HCT116 (cell line): ENCODE measurements at regions not wholly inside any gene's neighbourhood (a gene's known extent, or its start where the extent isn't known, plus 50 kb on each side); places are given as distances from the start of the nearest gene placed in this dataset.

Source experiments
- ATAC-seq: fragments of 200-7000 bp; cut with Tn5 transposase; 2 replicates; pipeline ENCODE4 v1.9.1; 2020; ENCODE audit warnings: mild to moderate bottlenecking, moderate library complexity
- BruUV-seq: library from RNA; stranded (reverse); fragments of 400-500 nt; replicated peaks from 2 replicates; lab custom pipeline; 2021; lab: Mats Ljungman, UMichigan
- CTCF ChIA-PET: fragments of 300-600 bp; sonication (Branson Sonifier 250); formaldehyde crosslinking; loops from one replicate; lab custom pipeline; 2021; ENCODE audit warnings: antibody characterized with exemption; lab: Charles Lee
- POLR2A ChIA-PET: fragments of 300-600, 350-600 bp; sonication (Branson Sonifier 250); formaldehyde crosslinking; loops from one replicate; lab custom pipeline; 2021; ENCODE audit warnings: antibody characterized with exemption; lab: Charles Lee
- RAD21 ChIA-PET, 2 experiments: fragments of 300-600 bp; sonication (Branson Sonifier 250); formaldehyde crosslinking; loops; one replicate each; lab custom pipeline; 2023; ENCODE audit warnings: low total read pairs in 2 of 2; ENCODE audit not compliant: uncharacterized antibody in 2 of 2, unreplicated experiment in 2 of 2, low non-redundant PET in 1 of 2; lab: Charles Lee
- DNase-seq: peaks from one replicate; pipeline ENCODE4 v3.0.0-alpha.2; 2010; ENCODE audit warnings: low read depth, low spot score
- H2AFZ ChIP-seq: fragments of 200-600 bp; shearing (Covaris generic), sonication (generic); 2 replicates; pipeline ENCODE4 v1.6.1; 2017; ENCODE audit warnings: low read depth, mixed run types, mixed read lengths, antibody characterized with exemption, low read length; ENCODE audit not compliant: poor library complexity, severe bottlenecking
- H3K27ac ChIP-seq: 2 replicates; pipeline ENCODE4 v1.5.1; 2012; ENCODE audit warnings: low read depth, low read length
- H3K27me3 ChIP-seq: fragments of 200-600 bp; sonication (generic); 2 replicates; pipeline ENCODE4 v1.6.1; 2016; ENCODE audit warnings: mixed run types, low read length, mixed read lengths; ENCODE audit not compliant: insufficient read depth
- H3K36me3 ChIP-seq, 2 experiments: fragments of 200-500 bp in 1 of 2; fragments of 200-600 bp in 1 of 2; sonication (Bioruptor generic) in 1 of 2; sonication (generic) in 1 of 2; 2 replicates each; pipeline versions ENCODE4 v1.5.1 to v1.6.1; 2014 to 2016; ENCODE audit warnings: low read length in 2 of 2, inconsistent platforms in 1 of 2, mixed read lengths in 1 of 2, mixed run types in 1 of 2; ENCODE audit not compliant: insufficient read depth in 2 of 2, control insufficient read depth in 1 of 2
- H3K4me1 ChIP-seq, 2 experiments: fragments of 200-600 bp in 1 of 2; sonication (generic) in 1 of 2; 2 replicates each; pipeline versions ENCODE4 v1.5.1 to v1.6.1; 2012 to 2017; ENCODE audit warnings: low read length in 2 of 2, inconsistent platforms in 1 of 2, mild to moderate bottlenecking in 1 of 2, mixed read lengths in 1 of 2, mixed run types in 1 of 2, moderate library complexity in 1 of 2; ENCODE audit not compliant: insufficient read depth in 2 of 2, control insufficient read depth in 1 of 2
- H3K4me2 ChIP-seq: fragments of 200-600 bp; sonication (generic); 2 replicates; pipeline ENCODE4 v1.6.1; 2017; ENCODE audit warnings: mixed run types, low read length, mixed read lengths
- H3K4me3 ChIP-seq, 2 experiments: fragments of 200-600 bp in 1 of 2; sonication (generic) in 1 of 2; replicated peaks in 1 of 2; 2 replicates each; pipeline ENCODE4 v1.5.1; 2011 to 2016; ENCODE audit warnings: low read length in 2 of 2, control low read depth in 1 of 2, low read depth in 1 of 2, mild to moderate bottlenecking in 1 of 2, mixed read lengths in 1 of 2, mixed run types in 1 of 2
- H3K79me2 ChIP-seq: fragments of 200-600 bp; sonication (generic); 2 replicates; pipeline ENCODE4 v1.6.1; 2017; ENCODE audit warnings: mild to moderate bottlenecking, mixed run types, low read length, moderate library complexity, mixed read lengths; ENCODE audit not compliant: insufficient read depth
- H3K9ac ChIP-seq: fragments of 200-600 bp; sonication (generic); 2 replicates; pipeline ENCODE4 v1.6.1; 2016; ENCODE audit warnings: low read length, mixed read lengths
- H3K9me2 ChIP-seq: fragments of 200-600 bp; sonication (generic), shearing (Covaris generic); 2 replicates; pipeline ENCODE4 v1.6.1; 2017; ENCODE audit warnings: mixed run types, mild to moderate bottlenecking, moderate library complexity; ENCODE audit not compliant: insufficient read depth
- H3K9me3 ChIP-seq, 2 experiments: fragments of 200-500 bp in 1 of 2; fragments of 200-600 bp in 1 of 2; sonication (Bioruptor generic) in 1 of 2; sonication (generic) in 1 of 2; 2 replicates each; pipeline ENCODE4 v1.6.1; 2014 to 2017; ENCODE audit warnings: low read length in 2 of 2, mixed read lengths in 2 of 2, inconsistent platforms in 1 of 2, low read depth in 1 of 2, mild to moderate bottlenecking in 1 of 2, mixed run types in 1 of 2, moderate library complexity in 1 of 2; ENCODE audit not compliant: control insufficient read depth in 1 of 2, insufficient read depth in 1 of 2
- H4K20me1 ChIP-seq: fragments of 200-600 bp; sonication (generic), shearing (Covaris generic); 2 replicates; pipeline ENCODE4 v1.6.1; 2017; ENCODE audit warnings: mixed run types, mild to moderate bottlenecking, moderate library complexity; ENCODE audit not compliant: insufficient read depth
- EGR1 ChIP-seq: IDR thresholded peaks from 2 replicates; pipeline ENCODE4 v1.6.1; 2012; ENCODE audit warnings: low read depth
- EZH2 ChIP-seq: fragments of 200-600 bp; sonication (generic); IDR thresholded peaks from 2 replicates; pipeline ENCODE4 v1.6.1; 2017; ENCODE audit warnings: antibody characterized with exemption, mixed run types
- MAX ChIP-seq: IDR thresholded peaks from 2 replicates; pipeline ENCODE4 v1.6.1; 2012
- POLR2A ChIP-seq: IDR thresholded peaks from 2 replicates; pipeline ENCODE4 v1.7.0; 2011; ENCODE audit warnings: borderline replicate concordance; ENCODE audit not compliant: insufficient read depth, insufficient read length; ENCODE audit errors: extremely low read depth
- ZFX ChIP-seq: fragments of 450-650 bp; IDR thresholded peaks from 2 replicates; pipeline ENCODE4 v1.6.1; 2017
- intact Hi-C: fragments of 100-400 bp; cut with micrococcal nuclease; formaldehyde crosslinking; loops from 2 replicates; pipeline ENCODE4 v1.10.0; 2022

DNA sequence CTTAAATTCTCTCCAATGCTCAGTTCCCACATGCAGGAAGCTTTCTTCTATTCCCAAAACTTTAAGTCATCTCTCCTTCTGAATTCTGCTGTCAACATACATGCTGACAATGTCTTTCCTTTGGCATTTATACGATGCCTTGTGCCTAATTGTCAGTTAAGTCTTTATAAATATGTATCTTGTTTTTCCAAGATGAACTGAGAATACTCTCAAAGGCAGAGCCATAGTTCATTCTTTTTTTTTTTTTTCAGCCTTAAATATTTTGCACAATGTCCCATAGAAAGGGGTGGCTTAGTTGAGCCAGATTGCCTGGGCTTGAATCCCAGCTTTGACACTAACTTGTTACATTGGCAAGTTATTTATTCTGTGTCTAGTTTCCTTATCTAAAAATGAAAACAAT lies 210.6 kb downstream of the QDPR start:
- Histone ChIP-seq H3K4me2 (no peak overlapping the region), H3K79me2 (no peaks in the 10 kb centered on the region), H3K36me3 (no peaks in the 10 kb centered on the region), H4K20me1 (no peaks in the 10 kb centered on the region), H3K27ac (no peak overlapping the region), H2AFZ (no peak overlapping the region), H3K27me3 (peaks cover 5% of the 10 kb centered on the region), H3K9me2 (no peaks in the 10 kb centered on the region), H3K9me3 (no peaks in the 10 kb centered on the region), H3K4me3 (no peak overlapping the region), H3K4me1 (no peaks in the 10 kb centered on the region), H3K9ac (no peak overlapping the region)
- RAD21 ChIA-PET: no interaction called here
- CTCF ChIA-PET: no interaction called here
- DNase-seq (no peak), ATAC-seq (no peak)
- no peak for TF ChIP-seq ZFX
- TF ChIP-seq POLR2A: no peak
- no peak for TF ChIP-seq EZH2
- no peak for TF ChIP-seq EGR1
- TF ChIP-seq MAX: no peak
- BruUV-seq: no TSS peak
- POLR2A ChIA-PET: no interaction called here
- intact Hi-C loops: no loop called here

GRCh38 chr4:17296921-17297890 lies 214.7 kb downstream of the QDPR start:
- no peaks in the 10 kb centered on the region for H3K4me1 ChIP-seq
- no peak for TF ChIP-seq MAX
- no peaks in the 10 kb centered on the region for H3K9me3 ChIP-seq
- H3K27ac ChIP-seq: no peak overlapping the region
- no peak for ATAC-seq
- no peaks in the 10 kb centered on the region for H3K79me2 ChIP-seq
- ChIA-PET RAD21 (no interaction called here), POLR2A (no interaction called here), CTCF (no interaction called here)
- no peak overlapping the region for H3K4me2 ChIP-seq
- peaks cover 8% of the 10 kb centered on the region for H3K27me3 ChIP-seq
- intact Hi-C loops: no loop called here
- H3K9me2 ChIP-seq: no peaks in the 10 kb centered on the region
- no peaks in the 10 kb centered on the region for H3K36me3 ChIP-seq
- BruUV-seq: no TSS peak
- no peak overlapping the region for H3K9ac ChIP-seq
- no peak overlapping the region for H2AFZ ChIP-seq
- DNase-seq: no peak
- no peaks in the 10 kb centered on the region for H4K20me1 ChIP-seq
- no peak overlapping the region for H3K4me3 ChIP-seq
